ENCODE measurements at regions not wholly inside any gene's neighbourhood (a gene's known extent, or its start where the extent isn't known, plus 50 kb on each side); places are given as distances from the start of the nearest gene placed in this dataset.

- no peak for DNase-seq
These were observed 193.1 kb upstream of the TBX3 start for GRCh38 chr12:114876968-114877680.

DNA sequence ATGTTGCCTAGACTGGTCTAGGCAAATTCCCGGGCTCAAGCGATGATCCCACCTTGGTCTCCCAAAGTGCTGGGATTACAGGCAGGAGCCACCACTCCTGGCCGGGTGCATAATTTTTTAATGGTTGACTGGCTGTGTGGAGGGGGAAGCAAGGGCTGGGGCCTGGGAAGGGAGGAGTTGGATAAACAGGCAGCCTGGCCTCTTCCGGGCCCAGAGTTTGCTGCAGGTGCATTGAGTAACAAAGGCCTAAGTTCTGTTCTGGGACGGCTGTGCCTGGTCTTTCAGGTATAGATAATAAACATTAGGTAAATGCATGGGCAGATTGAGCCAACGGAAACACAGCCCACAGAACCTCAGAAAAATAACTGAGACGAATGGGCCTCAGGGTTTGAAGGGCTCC, 191.3 kb upstream of the TBX3 start:
- DNase-seq: no peak

GRCh38 chr12:114873656-114874055, 189.7 kb upstream of the TBX3 start:
- DNase-seq: no peak

DNA sequence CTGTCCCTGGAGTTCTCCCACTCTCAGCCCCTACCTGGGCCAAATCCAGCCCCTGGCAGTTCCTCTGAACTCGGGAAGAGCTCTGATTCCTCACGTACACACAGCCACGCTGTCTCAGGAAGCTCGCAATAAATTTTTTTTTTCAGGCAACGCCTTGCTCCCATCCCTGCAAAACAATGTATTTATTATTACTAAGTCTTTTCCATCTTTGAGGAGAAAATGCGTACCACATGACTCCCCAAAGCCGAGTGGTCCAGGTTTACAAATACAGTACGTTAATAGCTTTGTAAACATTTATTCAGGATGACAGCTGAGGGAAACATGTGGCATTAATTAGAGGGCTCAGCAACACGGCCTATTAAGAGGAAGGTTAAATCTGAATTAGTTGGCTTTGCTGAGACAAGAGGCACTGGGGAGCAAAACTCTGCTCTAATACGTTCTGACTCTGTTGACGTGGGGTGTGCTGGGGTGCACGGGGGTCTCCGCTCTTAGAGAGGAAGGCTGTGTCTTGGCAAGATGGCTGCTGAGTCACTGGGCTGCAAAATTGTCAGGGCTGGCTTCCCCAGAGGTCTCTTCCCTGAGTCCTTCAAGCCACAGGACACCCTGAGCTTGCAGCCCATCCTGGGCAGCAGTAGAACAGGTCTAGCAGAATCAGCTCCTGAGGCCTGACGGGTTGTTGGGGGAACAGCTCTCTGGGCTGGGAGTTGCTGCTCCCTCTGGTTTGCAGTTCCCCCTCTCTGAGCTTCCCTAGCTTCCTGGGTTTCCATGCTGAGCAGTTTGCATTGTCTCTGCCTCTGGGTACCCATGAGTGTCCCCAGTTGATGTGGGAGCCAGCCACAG, 185.2 kb upstream of the TBX3 start:
- DNase-seq: peak; percentile 88

DNA sequence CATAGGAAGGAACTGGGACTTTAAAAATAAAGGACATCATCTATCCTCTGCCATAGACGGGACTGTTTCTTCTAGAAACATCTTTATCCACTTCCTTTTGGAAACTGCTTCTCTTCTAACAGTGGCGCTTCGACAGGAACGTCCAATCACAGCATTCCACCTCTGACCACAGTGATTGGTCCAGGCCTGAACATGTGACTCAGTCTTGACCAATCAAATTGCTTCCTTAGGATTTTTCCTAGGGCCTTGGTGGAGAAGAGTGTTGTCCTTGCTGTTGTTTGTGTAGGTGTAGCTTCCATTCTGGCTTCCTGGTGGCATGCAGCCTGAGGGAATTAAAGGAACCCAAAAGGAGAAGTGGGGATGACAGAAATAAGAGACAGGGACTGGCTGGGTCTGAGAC, 182.4 kb upstream of the TBX3 start:
- DNase-seq: no peak

DNA sequence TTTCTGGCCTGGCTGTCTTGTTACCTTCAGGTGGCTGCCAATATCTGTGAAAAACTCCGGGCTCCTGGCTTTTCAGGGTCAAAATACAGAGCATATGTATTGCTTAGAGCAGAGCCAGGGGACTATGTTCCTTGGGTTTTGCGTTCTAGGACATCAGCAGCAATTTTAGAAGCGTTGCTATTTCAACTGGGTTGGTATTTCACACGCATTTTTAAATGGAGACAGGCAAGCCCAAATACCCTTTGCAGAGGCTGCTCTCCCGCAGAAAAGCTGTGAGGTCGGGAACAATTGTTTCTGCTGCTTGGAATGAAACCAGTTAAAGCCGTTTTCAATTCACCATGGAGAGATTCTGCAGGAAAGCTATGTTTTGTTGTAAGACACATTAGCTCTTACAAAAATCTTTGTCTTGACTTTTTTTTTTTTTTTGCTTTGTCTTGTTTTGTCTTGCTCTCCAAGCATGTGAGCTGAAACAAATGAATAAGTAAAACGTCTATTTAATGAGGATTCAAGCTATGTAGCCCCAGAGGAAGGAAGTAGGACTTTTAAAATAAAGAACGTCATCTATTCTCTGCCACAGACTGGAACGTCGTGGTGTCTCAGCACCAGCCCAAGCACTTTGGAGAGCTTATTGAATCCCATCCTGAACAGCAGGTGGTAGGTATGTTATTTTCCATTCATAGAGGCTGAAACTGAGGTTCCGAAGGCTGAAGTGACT, 181.0 kb upstream of the TBX3 start:
- no peak for DNase-seq

GRCh38 chr12:114863911-114864310, 179.9 kb upstream of the TBX3 start:
- no peak for DNase-seq

DNA sequence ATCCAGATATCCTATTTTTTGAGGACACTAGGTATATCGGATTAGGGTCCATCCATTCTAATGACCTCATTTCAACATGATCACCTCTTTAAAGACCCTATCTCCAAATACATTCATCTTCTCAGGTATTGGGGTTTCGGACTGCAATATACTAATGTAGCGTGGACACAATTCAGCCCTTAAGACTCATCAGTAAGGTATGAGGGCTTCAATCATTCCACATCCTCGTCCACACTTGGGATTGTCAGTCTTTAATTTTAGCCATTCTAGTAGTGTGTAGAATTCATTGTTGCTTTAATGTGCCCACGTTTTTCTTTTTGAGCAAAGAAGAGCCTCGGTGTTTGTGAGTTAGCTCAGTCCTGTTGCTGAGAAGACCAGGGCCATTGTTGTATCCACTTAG, 177.0 kb upstream of the TBX3 start:
- no peak for DNase-seq

DNA sequence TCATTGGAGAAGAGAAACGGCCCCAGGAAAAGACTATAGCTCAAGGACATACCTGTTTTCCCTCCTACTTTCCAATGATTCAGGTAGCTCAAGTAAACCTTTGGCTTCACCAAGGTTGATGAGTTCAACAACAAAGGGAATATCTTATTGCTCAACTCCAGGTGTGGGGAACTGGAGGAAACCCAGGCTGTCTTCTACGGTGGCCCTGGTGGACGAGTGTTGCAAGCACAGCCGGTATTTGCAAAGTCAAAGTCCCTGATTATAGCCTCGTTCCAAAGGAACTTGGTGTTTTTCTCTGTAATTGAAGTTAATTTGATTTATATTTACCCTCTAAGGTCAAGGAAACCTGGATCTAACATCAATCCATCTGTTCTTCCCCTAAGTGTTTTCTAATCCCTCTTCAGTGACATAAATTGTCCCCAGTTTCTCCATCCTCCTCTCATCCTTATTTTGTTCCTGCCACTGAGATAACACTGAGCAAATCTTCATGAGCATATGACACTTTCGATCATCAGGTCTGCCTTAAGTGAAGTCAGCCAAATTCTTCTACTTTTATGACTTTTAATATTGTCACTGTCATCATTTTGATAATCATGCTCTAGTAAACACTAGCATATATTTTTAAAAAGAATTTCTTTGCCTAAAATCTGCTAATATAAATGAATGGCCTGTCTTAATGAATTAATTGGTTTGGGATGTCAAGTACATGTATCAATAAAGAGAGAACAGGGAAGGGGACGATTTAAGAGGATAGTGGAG, 174.6 kb upstream of the TBX3 start:
- DNase-seq: no peak

DNA sequence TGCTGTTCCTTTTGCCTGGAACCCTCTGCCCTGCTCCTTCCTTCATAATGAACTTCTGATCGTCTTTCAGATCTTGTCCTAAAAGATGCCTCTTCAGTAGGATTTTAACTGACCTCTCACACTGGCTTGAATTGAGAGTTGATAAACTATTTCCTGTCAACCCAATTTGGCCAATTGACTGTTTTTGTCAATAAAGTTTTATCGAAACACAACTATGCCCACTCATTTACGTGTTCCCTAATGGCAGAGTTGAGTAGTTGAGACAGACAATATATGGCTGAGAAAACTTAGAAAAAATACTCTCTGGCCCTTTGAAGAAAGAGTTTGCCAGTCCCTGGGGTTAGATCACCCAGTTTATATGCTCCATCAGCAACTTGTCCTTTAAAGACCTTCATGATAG, 171.7 kb upstream of the TBX3 start:
- no peak for DNase-seq

DNA sequence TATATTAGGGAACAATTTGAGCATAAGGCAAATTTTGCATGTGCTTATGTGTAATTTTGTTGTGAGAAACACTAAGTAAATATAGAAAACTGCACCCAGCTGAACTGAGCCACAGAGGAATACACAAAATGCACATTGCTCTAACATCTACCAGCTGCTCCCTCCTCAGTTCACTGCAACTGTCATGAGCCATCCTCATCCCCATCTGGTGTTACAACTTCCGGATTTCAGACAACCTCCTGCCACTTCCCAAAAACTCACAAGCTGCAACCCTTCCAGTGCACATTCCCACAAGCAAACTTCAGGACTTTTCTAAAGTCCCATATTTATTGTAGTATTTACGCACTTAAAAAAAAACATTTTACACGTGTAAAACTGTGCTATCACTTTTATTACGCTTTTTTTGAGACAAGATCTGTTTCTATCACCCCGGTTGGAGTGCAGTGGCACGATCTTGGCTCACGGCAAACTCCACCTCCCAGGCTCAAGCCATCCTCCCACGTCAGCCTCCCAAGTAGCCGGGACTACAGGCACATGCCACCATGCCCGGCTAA, 169.1 kb upstream of the TBX3 start:
- DNase-seq: peak; percentile 48

DNA sequence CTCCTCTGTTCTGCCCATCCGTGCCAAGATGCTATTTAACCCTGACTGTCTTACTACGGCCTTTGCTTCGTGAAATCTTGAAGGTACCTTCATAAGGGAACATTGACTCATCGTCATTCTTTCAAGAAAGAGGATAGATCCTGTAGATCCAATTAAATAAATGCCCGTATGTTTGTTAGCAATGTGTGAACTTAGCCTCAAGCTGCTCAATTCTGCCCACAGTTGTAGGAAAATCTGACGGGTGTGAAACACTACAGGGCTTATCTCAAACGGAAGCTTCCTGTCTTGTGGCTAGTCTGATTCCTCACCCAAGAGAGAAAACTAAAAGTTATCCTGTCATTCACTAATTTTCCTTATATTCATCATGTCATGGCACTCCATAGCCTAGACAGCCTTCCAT, 168.0 kb upstream of the TBX3 start:
- DNase-seq: no peak

DNA sequence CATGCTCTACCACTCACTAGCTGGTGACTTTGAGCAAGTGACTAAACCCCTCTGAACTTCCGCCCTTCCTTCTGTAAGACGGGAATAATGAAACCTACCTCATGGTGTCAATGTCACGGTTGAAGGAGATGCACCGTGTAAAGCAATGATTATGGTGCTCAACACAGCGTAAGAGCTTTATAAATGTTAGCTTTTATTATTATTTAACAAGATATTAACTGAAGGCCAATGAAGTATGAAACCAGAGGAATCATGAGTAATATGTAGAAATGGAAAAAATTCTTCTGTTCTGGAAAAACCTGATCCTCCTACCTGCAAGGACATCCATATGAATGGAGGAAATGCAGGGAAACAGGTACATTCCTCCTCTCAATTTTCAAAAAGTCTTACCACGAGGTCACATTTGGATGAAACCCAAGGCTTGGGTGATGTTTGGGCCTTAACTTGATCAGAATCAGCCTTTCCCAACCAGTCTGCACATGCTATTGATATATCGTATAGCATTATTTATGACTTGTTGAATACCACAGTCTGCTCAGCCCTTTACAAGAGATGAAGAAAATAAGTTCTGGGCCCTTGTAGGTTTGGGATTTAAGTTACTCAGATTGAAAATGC, 166.8 kb upstream of the TBX3 start:
- DNase-seq: peak; percentile 24

- DNase-seq: peak; percentile 96
These were observed 164.7 kb upstream of the TBX3 start for GRCh38 chr12:114848666-114849065.

DNA sequence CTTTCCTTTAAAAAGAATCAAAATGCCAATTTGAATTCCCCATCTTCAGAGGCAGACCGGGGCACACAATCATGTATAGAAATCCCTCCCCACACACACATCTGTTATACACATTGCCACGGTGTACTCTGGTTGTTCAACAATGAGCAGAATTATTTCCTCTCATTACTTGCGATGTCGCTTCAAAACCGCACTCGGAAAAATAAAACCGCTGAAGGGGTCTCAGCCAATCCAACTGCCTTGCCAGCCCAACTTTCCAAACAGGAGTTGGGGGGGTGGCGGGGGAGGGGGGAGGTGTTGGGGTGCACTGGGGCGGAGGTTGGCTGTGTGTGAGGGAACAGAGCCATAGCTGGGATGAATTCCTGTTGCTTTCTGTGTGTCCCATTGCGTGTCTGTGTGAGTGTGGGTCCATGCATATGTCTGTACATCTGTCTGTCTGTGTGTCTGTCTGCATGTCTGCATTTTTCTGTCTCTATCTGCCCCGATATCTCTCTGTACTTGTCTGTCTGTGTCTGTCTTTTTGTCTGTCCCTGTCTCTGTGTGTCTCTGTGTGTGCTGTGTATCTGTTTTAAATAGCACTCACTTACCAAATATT, 163.6 kb upstream of the TBX3 start:
- peak; percentile 55 for DNase-seq

DNA sequence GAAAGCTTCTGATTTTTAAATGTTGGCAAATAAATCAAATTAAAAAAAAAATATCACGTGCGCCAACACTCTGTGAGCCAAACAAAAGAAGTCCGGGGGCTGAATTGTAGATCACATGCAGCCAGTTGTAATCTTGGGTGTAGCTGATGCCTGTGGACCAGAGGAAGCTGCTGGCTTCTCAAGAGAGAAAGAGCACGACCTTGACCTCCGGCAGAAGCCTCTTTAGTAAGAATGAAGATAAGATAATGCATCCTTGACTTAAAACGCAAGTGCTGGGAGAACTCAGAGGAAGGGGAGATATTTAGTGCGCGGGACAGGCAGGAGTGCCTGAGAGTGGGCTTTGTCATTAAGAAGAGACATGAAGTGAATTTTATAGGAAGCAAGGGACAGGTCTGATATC, 162.8 kb upstream of the TBX3 start:
- DNase-seq: no peak

GRCh38 chr12:114841557-114842251, 157.7 kb upstream of the TBX3 start:
- DNase-seq: no peak

DNA sequence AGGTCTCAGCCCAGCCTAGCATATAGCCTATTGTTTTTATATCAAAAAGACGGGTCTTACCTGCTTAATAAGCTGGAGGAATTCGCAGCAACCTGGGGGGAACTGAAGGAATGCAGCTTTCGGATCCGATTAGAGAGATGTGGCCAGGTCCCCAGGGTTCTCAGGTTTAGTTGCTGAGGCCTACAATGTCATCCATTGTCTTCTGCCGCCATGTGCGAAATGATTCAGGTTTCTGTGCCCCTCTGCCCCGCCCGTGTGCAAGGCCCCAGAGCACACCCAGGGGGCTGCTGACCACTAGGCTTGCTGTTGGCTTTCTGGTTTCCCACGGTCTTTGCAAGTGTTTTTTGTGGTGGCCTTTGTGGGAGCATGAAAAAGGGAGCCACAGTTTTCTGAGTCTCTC, 154.5 kb upstream of the TBX3 start:
- no peak for DNase-seq

- no peak for DNase-seq
These were observed 152.6 kb upstream of the TBX3 start for GRCh38 chr12:114836609-114837008.

- peak; percentile 89 for DNase-seq
These were observed 151.1 kb upstream of the TBX3 start for GRCh38 chr12:114835031-114835430.

DNA sequence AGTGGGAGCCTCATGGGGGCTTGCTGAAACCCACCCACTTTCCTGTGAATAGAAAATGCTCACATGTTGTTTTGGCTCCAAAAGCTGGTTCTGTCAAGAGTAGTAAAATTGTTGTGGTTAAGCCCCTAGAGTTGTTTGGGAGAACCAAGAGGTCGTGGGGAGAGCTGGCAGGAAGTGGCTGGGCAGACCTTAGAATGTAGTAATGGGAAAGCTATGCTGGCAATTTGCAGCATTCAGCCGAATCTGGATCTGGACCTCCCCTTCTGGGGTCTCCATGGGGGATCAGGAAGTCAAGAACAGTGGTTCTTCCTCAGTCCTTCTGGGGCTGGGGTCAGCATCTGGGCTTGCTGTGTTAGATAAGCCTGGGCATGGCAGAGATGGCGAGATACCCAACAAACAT, 150.6 kb upstream of the TBX3 start:
- peak; percentile 79 for DNase-seq
